OCI-LY1 (cell line): ENCODE measurements at regions not wholly inside any gene's neighbourhood (a gene's known extent, or its start where the extent isn't known, plus 50 kb on each side); places are given as distances from the start of the nearest gene placed in this dataset.

Experiments
- CTCF ChIP-seq: fragments of 200-600 bp; sonication (generic), shearing (Covaris generic); IDR thresholded peaks from 2 replicates; pipeline ENCODE4 v1.5.1; 2017; ENCODE audit warnings: mild to moderate bottlenecking, antibody characterized with exemption, low read length, moderate library complexity, mixed read lengths
- EZH2 ChIP-seq: fragments of 200-600 bp; sonication (generic), shearing (Covaris generic); IDR thresholded peaks from 2 replicates; pipeline ENCODE4 v1.8.0; 2017; ENCODE audit warnings: borderline replicate concordance, mixed run types, mild to moderate bottlenecking, antibody characterized with exemption, low read length, moderate library complexity, mixed read lengths

- no peak for TF ChIP-seq CTCF
- TF ChIP-seq EZH2 = no peak
Observed at GRCh38 chr6:76553256-76553655, 480.8 kb upstream of the IMPG1 start.
